GM21723 (cell line): ENCODE measurements at regions not wholly inside any gene's neighbourhood (a gene's known extent, or its start where the extent isn't known, plus 50 kb on each side); places are given as distances from the start of the nearest gene placed in this dataset.
"Not testable (repeated sequence)": the region's sequence is repeated elsewhere in the genome, so short reads cannot be mapped to it uniquely, and the experiment has no call there.

Experiments used
- ATAC-seq: cut with Tn5 transposase; IDR thresholded peaks from one replicate; pipeline ENCODE4 v1.9.1; 2021; ENCODE audit warnings: mild to moderate bottlenecking, moderate library complexity; ENCODE audit not compliant: unreplicated experiment

DNA sequence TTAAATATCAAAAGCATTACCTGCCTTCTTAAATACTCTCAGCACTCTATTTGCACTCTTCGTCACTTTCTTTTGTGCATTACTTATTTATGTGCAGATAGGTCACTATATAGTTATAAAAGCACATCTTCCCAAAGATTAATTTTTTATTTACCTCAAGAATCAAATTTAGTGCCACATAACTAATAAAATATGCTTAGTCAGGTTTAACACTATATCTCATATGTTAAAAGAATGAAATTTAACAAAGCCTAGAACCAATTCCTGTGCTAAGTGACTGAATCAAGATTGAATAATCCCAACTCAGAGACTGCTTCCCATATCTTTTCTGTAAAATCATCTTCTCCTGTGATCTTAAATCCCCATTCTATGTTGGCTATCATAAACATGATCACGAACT lies 957.5 kb upstream of the NXPH2 start:
- ATAC-seq = no peak

DNA sequence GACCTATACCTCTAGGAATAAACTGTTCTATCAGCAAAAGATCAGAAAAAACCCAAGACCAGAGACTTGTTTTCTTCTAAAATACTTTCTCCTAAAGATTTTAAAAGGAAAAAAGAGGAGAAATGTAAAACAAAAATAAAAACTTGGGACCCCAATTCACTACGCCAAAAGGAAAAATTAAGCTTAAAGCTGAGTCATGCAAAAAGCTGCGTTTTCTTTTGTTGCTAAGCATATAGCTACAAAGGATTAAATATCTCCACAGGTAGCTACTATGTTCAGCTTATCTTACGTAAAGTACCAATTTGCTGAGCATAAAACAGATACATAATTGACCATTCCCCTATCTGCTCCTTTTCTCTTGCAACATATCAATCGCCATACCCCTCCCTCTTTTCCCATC lies 950.0 kb upstream of the NXPH2 start:
- ATAC-seq = no peak

DNA sequence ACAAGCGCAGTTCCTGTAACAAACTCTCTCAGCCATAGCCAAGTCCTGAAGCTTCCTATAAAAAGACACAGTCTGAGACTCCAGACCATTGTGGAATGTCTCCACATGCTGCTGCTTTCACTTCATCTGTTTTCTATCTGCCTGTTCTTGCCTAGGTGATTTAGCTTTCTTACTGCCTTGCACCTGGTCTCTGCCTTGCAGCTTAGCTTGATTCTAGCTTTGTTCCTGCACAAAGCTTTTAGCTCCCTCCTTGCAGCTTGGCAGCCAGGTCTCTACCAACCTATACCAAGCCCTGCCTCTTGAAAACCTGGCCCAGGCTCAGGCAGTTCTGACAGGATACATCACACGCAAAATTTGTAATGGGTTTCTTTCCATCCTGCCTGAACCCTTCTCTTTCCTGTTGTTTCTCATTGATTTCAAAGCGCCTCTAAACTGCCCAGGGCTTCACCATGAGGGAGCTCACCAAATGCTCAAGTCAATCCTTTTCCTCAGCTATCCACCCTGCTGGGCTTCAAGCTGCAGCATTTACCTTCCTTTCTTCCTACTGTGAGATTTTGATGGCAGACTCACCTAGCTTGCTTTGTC lies 941.3 kb upstream of the NXPH2 start:
- ATAC-seq = no peak

DNA sequence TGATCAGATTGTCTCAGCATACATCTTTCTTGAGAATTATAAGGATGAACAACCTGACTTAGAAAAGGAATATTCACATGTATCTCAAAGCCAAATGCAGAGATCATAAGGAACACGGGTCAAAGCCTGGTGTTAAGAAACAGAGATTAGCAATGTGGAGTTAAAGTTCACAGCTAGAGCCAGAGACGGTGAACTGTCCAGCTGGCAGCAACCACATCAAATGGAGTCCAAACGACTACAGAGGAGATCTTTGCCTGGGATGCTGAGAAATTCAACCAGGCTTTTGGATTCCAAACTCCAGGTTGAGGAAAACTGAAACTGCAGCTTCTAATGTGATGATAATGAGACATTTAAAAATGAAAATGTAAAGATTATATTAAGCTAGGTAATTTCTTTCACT lies 939.9 kb upstream of the NXPH2 start:
- no peak for ATAC-seq

DNA sequence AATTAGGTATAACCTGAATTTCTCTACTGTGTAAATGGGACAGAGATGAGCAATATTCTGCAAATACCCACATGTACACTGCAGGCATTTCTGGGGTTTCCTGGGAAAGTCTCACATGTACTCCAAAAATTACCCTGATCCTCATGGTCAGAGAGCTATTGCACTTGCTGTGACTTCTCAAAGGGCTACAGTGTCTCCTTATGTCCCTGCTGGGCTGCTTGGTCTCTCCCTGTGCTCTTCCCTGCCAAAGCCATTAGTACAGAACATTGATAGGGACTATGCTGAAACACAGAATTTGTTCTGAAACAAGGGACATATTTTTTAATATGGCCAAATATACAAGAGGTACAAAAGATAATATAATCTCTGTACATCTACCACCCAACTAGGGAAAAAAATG lies 924.4 kb upstream of the NXPH2 start:
- no peak for ATAC-seq

DNA sequence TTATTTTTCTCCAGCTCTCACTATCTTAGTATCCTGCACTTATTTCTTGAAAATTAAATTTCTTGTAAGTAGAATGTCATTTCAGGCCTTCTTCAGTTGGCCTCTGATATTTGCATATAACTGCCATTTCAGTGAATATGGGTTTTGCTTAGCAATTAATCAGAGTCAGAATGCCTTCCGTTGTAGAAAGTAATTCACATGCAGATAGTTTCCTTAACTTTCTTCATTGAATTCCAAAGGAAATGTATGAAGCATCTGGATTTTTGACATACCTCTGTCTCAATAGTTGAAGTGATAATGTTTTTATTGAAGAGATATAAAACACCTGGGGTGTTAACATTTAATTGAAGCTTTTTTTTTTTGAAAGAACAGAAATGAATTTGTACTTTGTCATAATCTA lies 914.1 kb upstream of the NXPH2 start:
- no peak for ATAC-seq

DNA sequence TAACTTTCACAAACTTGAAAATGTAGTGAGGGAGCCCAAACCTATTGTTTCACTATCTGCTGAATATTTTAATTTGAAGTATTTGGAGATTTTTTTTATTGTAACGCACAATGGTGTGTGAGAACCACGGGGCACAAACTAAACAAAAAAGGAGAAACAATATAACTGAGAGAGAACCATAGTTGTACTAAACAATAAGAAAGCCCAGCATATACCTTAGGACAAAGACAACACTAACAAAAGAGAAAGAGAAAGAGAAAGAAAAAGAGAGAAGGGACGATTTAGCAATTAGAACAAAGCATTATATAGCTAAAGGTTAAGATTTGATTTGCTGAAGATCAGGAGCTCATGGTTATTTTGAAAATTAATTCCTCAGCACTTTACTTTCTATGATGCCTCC lies 906.0 kb upstream of the NXPH2 start:
- ATAC-seq = no peak

DNA sequence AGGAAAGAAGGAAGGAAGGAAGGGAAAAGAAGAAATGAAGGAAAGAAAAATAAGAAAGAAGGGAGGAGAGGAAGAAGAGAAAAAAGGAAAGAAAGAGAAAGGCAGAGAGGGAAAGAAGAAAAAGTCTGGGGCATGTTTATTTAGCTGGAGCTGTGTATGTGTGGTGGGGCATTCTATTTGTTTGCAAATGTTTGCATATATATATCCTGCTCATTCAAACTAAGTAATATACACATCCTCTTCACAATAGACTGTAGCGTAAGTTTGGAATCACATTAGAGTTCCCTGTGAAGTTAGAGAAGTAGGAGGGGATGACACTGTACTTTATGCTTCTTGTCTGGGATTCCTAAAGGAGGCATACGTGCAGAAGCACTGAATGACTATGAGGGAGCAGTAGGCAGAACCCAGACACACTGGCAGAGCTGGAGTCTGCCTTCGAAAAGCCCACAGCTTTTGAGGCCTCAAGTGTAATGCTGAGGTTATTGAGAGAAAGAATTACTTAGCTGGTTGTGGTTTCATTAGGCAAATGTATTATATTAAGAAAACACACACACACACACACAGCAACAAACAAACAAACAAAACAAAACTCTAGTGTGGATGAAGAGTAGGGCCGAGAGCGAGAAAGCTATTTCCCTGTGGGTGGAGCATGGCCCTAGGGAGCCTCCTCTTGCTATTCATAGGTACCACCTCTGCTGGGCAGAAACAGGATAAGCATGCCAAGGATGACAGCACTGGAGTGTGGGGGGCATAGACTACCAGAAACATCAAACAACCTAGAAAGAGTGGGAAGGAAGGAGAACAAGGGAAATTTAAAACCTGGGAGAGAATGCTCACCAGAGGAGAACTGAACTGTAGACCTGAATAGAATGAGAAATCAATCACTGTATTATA lies 905.1 kb upstream of the NXPH2 start:
- no peak for ATAC-seq

DNA sequence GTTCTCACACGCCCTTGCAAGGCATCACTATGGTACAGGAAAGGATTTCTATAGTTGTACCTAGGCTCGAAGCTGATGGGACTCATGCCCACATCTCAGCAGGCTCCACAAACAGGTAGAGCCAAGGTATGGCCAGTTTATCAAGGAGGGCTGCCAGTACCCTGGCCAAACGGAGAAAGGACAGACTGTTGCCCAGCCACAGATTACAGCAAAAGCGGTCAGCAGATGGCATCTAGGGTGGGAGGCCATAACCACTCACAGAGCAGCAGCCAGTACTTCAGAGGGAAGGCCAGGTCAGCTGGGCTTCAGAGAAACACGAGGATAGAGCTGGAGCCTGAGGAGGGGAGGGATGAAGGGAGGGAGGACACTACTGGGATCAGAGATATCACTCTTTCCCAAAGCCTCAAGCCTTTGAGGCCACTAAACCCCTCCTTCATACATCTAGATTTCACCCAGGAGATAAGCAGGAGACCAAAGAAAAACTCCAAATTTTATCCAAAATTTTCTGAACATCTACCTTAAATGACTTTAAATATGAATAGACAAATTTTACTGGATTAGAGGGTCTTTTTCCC lies 904.2 kb upstream of the NXPH2 start:
- no peak for ATAC-seq

DNA sequence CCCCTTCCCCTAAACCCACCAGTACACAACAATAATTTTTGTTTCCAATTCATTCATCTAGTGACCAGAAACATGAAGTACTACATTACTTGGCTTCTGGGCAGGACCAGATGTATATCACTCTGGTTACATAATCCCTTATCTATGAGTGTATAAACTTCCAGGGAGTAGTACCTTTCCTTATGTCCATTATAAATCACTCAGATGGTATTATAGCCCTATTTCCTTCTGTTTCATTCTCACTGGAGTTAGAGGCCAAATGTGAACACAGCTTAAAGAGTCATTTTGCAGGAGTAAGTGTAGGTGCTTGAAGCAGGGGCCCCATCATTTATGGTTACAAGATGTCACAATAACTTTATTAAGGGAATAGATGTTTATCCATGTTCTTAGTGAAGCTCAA lies 894.4 kb upstream of the NXPH2 start:
- no peak for ATAC-seq

DNA sequence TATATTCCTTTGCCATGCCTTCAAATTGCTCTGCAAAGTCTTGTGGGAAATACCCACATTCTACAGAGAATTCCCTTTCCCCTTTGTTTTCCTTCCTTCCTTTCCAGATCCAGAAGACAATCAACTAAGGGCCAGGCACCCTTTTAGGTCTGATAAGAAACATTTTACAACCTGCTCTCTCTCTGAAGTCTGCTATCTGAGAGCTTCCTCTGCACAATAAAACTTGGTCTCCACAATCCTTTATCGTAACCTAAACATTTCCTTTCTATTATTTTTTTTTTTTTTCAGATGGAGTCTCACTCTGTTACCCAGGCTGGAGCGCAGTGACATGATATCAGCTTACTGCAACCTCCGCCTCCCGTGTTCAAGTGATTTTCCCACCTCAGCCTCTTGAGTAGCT lies 893.3 kb upstream of the NXPH2 start:
- not testable (repeated sequence) for ATAC-seq

DNA sequence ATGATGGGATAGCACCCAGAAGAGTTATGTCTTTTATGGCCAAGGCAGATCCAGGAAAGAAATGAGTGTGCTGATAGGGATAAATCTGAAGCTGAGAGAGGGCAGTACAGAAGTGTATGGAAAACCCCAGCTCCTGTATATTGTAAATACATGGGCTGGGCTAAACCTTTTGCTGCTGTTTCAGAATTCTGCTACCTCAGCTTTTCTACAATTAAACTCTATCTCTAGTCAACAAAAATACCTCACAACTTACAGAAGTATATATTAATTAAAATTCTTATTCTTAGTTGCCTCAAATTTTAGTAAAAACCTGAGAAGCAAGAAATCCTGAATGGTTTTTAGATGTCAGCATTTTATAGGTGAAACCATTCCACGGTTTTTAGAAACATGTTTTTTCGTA lies 889.5 kb upstream of the NXPH2 start:
- ATAC-seq = no peak

DNA sequence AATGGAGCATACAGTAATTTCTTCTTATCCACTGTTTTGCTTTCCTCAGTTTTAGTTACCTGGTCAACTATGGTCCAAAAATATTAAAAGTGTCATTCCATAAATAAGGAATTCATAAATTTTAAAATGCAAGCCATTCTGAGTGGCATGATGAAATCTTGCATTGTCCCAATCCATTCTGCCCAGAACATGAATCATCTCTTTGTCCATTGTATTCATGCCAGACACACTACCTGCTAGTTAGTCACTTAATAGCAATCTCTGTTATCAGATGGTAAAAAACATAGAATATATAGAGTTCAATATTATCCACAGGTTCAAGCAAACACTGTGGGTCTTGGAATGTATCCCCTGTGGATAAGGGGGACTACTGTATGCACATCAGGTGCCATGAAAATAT lies 872.2 kb upstream of the NXPH2 start:
- ATAC-seq = no peak

DNA sequence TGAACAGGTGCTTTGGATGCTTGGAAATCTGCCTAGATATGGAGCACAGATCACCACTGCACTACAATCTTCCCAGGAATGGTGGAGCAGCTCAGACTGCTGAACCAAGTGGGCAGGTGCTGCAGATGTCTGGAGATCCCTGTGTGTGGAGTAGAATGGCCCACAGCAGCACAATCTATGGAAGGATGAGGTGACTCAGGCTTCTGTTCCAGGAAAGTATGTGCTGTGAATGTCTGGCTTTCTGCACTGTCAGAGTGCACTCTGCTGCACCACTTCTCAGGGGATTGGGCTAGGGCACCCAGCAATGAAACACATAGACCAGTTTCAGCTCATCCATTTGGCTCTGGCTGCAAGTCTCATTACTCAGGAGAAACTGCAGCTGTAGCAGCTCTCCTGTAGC lies 865.4 kb upstream of the NXPH2 start:
- ATAC-seq = no peak

DNA sequence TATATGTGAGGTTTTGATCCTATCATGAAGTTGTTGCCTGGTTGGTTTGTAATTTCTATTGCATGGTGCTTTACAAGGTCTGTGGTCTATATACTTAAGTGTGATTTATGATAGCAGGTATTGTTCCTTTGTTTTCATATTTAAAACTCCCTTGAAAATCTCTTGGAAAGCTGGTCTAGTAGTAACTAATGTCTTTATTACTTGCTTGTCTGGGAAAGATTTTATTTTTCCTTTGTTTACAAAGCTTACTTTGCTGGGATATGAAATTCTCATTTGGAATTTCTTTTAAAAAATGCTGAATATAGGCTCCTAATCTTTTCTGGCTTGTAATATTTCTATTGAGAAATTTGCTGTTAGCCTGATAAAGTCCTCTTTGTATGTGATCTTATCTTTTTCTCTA lies 862.9 kb upstream of the NXPH2 start:
- no peak for ATAC-seq

DNA sequence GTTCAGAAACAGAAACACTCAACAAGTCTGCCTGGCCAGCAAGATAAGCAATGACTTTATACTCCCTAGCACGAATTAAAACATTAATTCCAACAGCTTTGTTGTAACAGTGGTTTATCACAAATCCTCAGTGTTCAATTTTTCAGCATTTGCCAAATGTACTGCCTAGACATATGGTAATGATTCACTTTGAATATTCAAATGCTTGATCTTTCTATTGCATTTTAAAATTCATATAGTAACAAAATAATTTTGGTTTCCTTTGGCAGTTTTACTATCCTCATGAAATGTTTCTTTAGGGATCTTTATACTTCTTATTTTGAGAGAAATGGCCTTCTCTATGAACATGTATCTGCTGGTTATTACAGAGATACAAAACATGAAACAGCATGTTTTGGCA lies 851.8 kb upstream of the NXPH2 start:
- ATAC-seq = no peak

DNA sequence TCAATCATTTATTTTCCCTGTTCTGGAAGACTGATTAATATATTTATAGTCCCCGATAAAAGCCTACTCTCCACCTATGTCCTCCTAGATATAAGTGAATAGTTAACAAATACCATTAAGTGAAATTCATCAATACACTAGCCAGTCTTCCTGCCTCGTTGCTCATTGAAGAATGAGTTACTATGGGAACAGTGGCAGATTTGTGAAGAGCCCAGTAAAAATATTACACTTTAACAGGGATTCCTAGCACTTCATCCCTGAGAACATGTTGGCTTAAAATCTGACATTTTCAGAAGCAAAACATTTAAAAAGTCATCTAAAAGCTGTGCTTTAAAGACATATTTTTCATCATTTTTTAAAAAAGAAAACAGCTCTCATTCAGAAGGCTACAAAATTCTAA lies 848.7 kb upstream of the NXPH2 start:
- ATAC-seq = no peak

DNA sequence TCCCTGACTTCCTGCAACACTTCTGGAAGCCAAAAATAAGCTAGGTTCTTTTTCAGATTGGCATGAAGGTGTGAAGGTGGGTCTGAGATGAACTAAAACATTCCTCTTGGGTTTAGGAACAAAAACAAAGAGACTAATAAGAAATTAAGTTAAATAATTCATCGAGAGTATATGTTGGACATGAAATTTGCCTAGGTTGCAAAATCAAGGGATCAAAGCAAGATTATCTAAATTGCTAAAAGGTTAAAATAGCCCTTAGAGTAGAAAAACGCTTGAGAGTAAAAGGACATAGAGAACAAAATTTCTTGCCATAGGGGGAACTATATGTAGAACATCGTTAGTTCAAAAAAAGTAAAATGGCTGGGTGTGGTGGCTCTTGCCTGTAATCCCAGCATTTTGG lies 845.9 kb upstream of the NXPH2 start:
- no peak for ATAC-seq

DNA sequence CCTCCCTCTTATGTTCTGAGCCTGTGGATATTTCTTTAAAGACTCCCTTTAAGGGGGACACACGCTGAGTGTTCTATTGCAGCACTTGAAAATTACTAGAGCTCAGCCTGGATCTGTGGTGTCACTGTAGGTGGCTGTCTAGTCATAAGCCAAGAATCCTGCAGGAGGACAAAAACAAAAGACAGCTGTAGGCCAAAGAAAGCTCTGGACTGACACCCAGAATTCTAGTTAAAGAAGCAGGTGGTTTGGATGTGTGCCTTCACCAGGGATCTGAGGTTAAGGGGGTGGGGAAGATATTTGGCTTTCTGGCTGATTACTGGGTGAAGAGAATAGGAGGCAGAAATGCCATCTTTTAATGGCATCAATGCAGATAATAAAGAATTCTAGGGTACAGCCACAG lies 842.5 kb upstream of the NXPH2 start:
- ATAC-seq = no peak

DNA sequence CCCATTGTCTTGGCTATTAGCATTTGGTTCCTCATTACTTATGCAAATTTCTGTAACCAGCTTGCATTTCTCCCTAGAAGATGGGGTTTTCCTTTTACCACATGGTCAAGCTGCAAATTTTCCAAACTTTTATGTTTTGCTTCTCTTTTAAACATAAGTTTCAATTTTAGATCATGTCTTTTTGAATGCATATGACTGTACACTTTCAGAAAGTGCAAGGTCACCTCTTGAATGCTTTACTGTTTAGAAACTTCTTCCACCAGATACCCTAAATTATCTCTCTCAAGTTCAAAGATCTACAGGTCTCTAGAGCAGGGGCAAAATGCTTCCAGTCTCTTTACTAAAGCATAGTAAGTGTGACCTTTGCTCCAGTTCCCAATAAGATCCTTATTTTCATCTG lies 837.6 kb upstream of the NXPH2 start:
- no peak for ATAC-seq

DNA sequence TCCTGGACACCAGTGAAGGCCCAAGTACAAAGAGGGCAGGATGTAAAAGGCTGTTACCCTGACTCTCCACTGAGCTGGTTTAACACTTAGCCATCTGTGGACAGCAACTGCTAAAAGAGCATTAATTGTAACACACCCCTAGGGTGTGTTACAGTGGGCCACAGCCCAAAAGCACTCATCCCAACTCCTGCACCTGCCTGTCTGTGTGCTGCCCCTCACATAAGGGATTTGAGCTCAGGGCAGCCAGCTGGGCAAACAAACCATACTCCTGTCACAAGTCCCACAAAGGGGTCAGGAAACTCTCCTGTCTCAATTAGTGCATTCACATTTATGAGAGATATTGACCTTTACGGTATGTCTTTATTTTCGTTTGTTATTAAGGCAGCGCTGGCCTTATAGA lies 833.1 kb upstream of the NXPH2 start:
- no peak for ATAC-seq

DNA sequence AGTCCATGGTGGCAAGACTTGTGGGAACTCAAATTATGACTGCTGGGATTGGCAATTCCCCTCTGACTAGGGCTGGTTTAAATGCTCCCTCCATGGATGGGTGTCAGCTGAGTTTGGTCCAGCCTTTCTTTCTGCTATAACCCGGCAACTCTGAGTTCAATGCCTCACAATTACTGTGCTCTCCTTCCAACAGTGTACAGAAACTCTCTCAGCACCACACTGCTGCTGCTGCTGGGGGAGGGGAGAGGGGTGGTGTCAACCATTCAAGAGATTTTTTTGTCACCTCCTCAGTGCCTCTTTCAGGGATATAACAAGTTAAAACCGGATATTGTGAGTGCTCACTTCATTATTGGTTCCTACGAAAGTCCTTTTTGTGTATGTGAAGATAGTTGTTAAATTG lies 830.3 kb upstream of the NXPH2 start:
- ATAC-seq = no peak
